Mucosa of rectum (tissue), 2 donors: ENCODE measurements at regions not wholly inside any gene's neighbourhood (a gene's known extent, or its start where the extent isn't known, plus 50 kb on each side); places are given as distances from the start of the nearest gene placed in this dataset.
"Not testable (repeated sequence)": the region's sequence is repeated elsewhere in the genome, so short reads cannot be mapped to it uniquely, and the experiment has no call there.

Experiments
- H3K27ac ChIP-seq, 2 donors: one replicate each; pipeline ENCODE4 v1.7.0; 2013; ENCODE audit warnings: inconsistent platforms in 2 of 2, low read depth in 2 of 2, low read length in 2 of 2
- H3K27me3 ChIP-seq, 2 donors: one replicate each; pipeline ENCODE4 v1.7.0; 2013; ENCODE audit warnings: low read length in 2 of 2; ENCODE audit not compliant: control insufficient read depth in 2 of 2, insufficient read depth in 2 of 2
- H3K36me3 ChIP-seq, 2 donors: one replicate each; pipeline ENCODE4 v1.7.0; 2013; ENCODE audit warnings: low read length in 2 of 2; ENCODE audit not compliant: control insufficient read depth in 2 of 2, insufficient read depth in 2 of 2
- H3K4me1 ChIP-seq, 2 donors: one replicate each; pipeline ENCODE4 v1.7.0; 2013; ENCODE audit warnings: low read length in 2 of 2, mild to moderate bottlenecking in 1 of 2; ENCODE audit not compliant: control insufficient read depth in 2 of 2, insufficient read depth in 2 of 2
- H3K4me3 ChIP-seq, 2 donors: one replicate each; pipeline ENCODE4 v1.7.0; 2013; ENCODE audit warnings: low read length in 2 of 2
- H3K9ac ChIP-seq, 2 donors: one replicate each; pipeline ENCODE4 v1.7.0; 2013; ENCODE audit warnings: low read length in 2 of 2, low read depth in 1 of 2, mild to moderate bottlenecking in 1 of 2
- H3K9me3 ChIP-seq, 2 donors: one replicate each; pipeline ENCODE4 v1.7.0; 2013; ENCODE audit warnings: low read length in 2 of 2; ENCODE audit not compliant: control insufficient read depth in 2 of 2
- donor health status: healthy.
- donor health status: Normal muscosa, but diverticular disease.

- H3K9ac ChIP-seq = no peak overlapping the region
- no peaks in the 10 kb centered on the region for H3K9me3 ChIP-seq
- H3K4me3 ChIP-seq = no peak overlapping the region
- H3K36me3 ChIP-seq = no peaks in the 10 kb centered on the region
- no peak overlapping the region for H3K27ac ChIP-seq
- no peaks in the 10 kb centered on the region for H3K4me1 ChIP-seq
- no peaks in the 10 kb centered on the region for H3K27me3 ChIP-seq
Measured at GRCh38 chr7:69534461-69535041, 63.7 kb upstream of the AUTS2 start.

GRCh38 chr7:69537691-69538090 is 60.6 kb upstream of the AUTS2 start:
- no peak overlapping the region for H3K4me3 ChIP-seq
- H3K27me3 ChIP-seq = no peaks in the 10 kb centered on the region
- H3K36me3 ChIP-seq = no peaks in the 10 kb centered on the region
- no peaks in the 10 kb centered on the region for H3K9me3 ChIP-seq
- H3K4me1 ChIP-seq = no peaks in the 10 kb centered on the region
- no peak overlapping the region for H3K27ac ChIP-seq
- H3K9ac ChIP-seq = no peak overlapping the region

- Histone ChIP-seq H3K27ac (no peak overlapping the region), H3K4me1 (no peaks in the 10 kb centered on the region), H3K9me3 (no peaks in the 10 kb centered on the region), H3K27me3 (no peaks in the 10 kb centered on the region), H3K9ac (no peak overlapping the region), H3K4me3 (no peak overlapping the region), H3K36me3 (no peaks in the 10 kb centered on the region)
Measured at GRCh38 chr7:69539531-69539930, 58.7 kb upstream of the AUTS2 start.

- Histone ChIP-seq H3K36me3 (no peaks in the 10 kb centered on the region), H3K4me1 (no peaks in the 10 kb centered on the region), H3K9me3 (no peaks in the 10 kb centered on the region), H3K9ac (no peak overlapping the region), H3K27me3 (no peaks in the 10 kb centered on the region), H3K27ac (no peak overlapping the region), H3K4me3 (no peak overlapping the region)
Measured at GRCh38 chr7:69540287-69540686, 58.0 kb upstream of the AUTS2 start.

- not testable (repeated sequence) for H3K36me3 ChIP-seq, H3K9ac ChIP-seq, H3K4me3 ChIP-seq, H3K9me3 ChIP-seq, H3K4me1 ChIP-seq, H3K27ac ChIP-seq, H3K27me3 ChIP-seq
Measured at GRCh38 chr7:69541779-69542432, 56.4 kb upstream of the AUTS2 start.

- Histone ChIP-seq H3K36me3 (no peaks in the 10 kb centered on the region), H3K4me1 (no peaks in the 10 kb centered on the region), H3K9me3 (no peaks in the 10 kb centered on the region), H3K27ac (no peak overlapping the region), H3K4me3 (no peak overlapping the region), H3K27me3 (no peaks in the 10 kb centered on the region), H3K9ac (no peak overlapping the region)
Measured at GRCh38 chr7:69545175-69545574, 53.1 kb upstream of the AUTS2 start.
